Skeletal muscle satellite cell (primary cell): ENCODE measurements at regions not wholly inside any gene's neighbourhood (a gene's known extent, or its start where the extent isn't known, plus 50 kb on each side); places are given as distances from the start of the nearest gene placed in this dataset.

Experiments used
- H3K27me3 ChIP-seq: 2 replicates; pipeline ENCODE4 v1.7.0; 2013; ENCODE audit warnings: low read length; ENCODE audit not compliant: control insufficient read depth, insufficient read depth
- H3K36me3 ChIP-seq: 2 replicates; pipeline ENCODE4 v1.7.0; 2013; ENCODE audit warnings: mild to moderate bottlenecking, control low read depth, low read length; ENCODE audit not compliant: insufficient read depth
- H3K4me1 ChIP-seq: 2 replicates; pipeline ENCODE4 v1.7.0; 2013; ENCODE audit warnings: low read length; ENCODE audit not compliant: control insufficient read depth, insufficient read depth
- H3K4me2 ChIP-seq: 2 replicates; pipeline ENCODE4 v1.7.0; 2013; ENCODE audit warnings: mild to moderate bottlenecking, low read length
- H3K4me3 ChIP-seq: 2 replicates; pipeline ENCODE4 v1.7.0; 2013; ENCODE audit warnings: low read length
- H3K9ac ChIP-seq: 2 replicates; pipeline ENCODE4 v1.7.0; 2013; ENCODE audit warnings: mild to moderate bottlenecking, low read depth, low read length, moderate library complexity
- H3K9me3 ChIP-seq: replicated peaks from 2 replicates; pipeline ENCODE4 v1.7.0; 2013; ENCODE audit warnings: mild to moderate bottlenecking, control low read depth, low read length

- H3K27me3 ChIP-seq = no peaks in the 10 kb centered on the region
- H3K4me3 ChIP-seq = no peak overlapping the region
- no peak overlapping the region for H3K4me2 ChIP-seq
- H3K36me3 ChIP-seq = no peaks in the 10 kb centered on the region
- H3K9me3 ChIP-seq = no peaks in the 10 kb centered on the region
- H3K9ac ChIP-seq = no peak overlapping the region
- peaks cover 17% of the 10 kb centered on the region for H3K4me1 ChIP-seq
Measured at GRCh38 chr15:96561593-96561992, 231.1 kb downstream of the NR2F2 start.

GRCh38 chr15:96564546-96564945, 234.0 kb downstream of the NR2F2 start:
- Histone ChIP-seq H3K9ac (no peak overlapping the region), H3K36me3 (no peaks in the 10 kb centered on the region), H3K9me3 (no peaks in the 10 kb centered on the region), H3K27me3 (no peaks in the 10 kb centered on the region), H3K4me2 (no peak overlapping the region), H3K4me3 (no peak overlapping the region), H3K4me1 (peaks cover 17% of the 10 kb centered on the region)

GRCh38 chr15:96565266-96565665, 234.8 kb downstream of the NR2F2 start:
- no peaks in the 10 kb centered on the region for H3K36me3 ChIP-seq
- no peak overlapping the region for H3K4me2 ChIP-seq

GRCh38 chr15:96574782-96575181, 244.3 kb downstream of the NR2F2 start:
- no peak overlapping the region for H3K4me2 ChIP-seq
- no peaks in the 10 kb centered on the region for H3K4me1 ChIP-seq
- no peaks in the 10 kb centered on the region for H3K9me3 ChIP-seq
- H3K9ac ChIP-seq = no peak overlapping the region
- no peak overlapping the region for H3K4me3 ChIP-seq
- H3K27me3 ChIP-seq = no peaks in the 10 kb centered on the region
- no peaks in the 10 kb centered on the region for H3K36me3 ChIP-seq

More at GRCh38 chr15:96565266-96565665, 234.8 kb downstream of the NR2F2 start:
- H3K4me1 ChIP-seq = peaks cover 11% of the 10 kb centered on the region
- no peaks in the 10 kb centered on the region for H3K9me3 ChIP-seq
- no peak overlapping the region for H3K9ac ChIP-seq
- H3K4me3 ChIP-seq = no peak overlapping the region
- no peaks in the 10 kb centered on the region for H3K27me3 ChIP-seq

GRCh38 chr15:96576596-96576995, 246.1 kb downstream of the NR2F2 start:
- Histone ChIP-seq H3K4me1 (no peaks in the 10 kb centered on the region), H3K4me2 (no peak overlapping the region), H3K9ac (no peak overlapping the region), H3K27me3 (no peaks in the 10 kb centered on the region), H3K36me3 (no peaks in the 10 kb centered on the region), H3K4me3 (no peak overlapping the region), H3K9me3 (no peaks in the 10 kb centered on the region)

- H3K4me3 ChIP-seq = no peak overlapping the region
- no peak overlapping the region for H3K4me2 ChIP-seq
- H3K4me1 ChIP-seq = no peaks in the 10 kb centered on the region
- H3K27me3 ChIP-seq = no peaks in the 10 kb centered on the region
- no peaks in the 10 kb centered on the region for H3K36me3 ChIP-seq
- H3K9me3 ChIP-seq = no peaks in the 10 kb centered on the region
- no peak overlapping the region for H3K9ac ChIP-seq
Measured at GRCh38 chr15:96578393-96578792, 247.9 kb downstream of the NR2F2 start.

GRCh38 chr15:96581371-96581770, 250.9 kb downstream of the NR2F2 start:
- H3K27me3 ChIP-seq = no peaks in the 10 kb centered on the region
- H3K9ac ChIP-seq = no peak overlapping the region
- no peaks in the 10 kb centered on the region for H3K9me3 ChIP-seq
- no peaks in the 10 kb centered on the region for H3K36me3 ChIP-seq
- H3K4me3 ChIP-seq = no peak overlapping the region
- H3K4me1 ChIP-seq = no peaks in the 10 kb centered on the region
- no peak overlapping the region for H3K4me2 ChIP-seq

GRCh38 chr15:96582473-96582872, 252.0 kb downstream of the NR2F2 start:
- Histone ChIP-seq H3K27me3 (no peaks in the 10 kb centered on the region), H3K4me3 (no peak overlapping the region), H3K4me1 (no peaks in the 10 kb centered on the region), H3K36me3 (no peaks in the 10 kb centered on the region), H3K9ac (no peak overlapping the region), H3K9me3 (no peaks in the 10 kb centered on the region), H3K4me2 (no peak overlapping the region)

- H3K9me3 ChIP-seq = no peaks in the 10 kb centered on the region
- no peaks in the 10 kb centered on the region for H3K36me3 ChIP-seq
- no peak overlapping the region for H3K4me3 ChIP-seq
Measured at GRCh38 chr15:96583671-96584070, 253.2 kb downstream of the NR2F2 start.

GRCh38 chr15:96585484-96586386, 255.2 kb downstream of the NR2F2 start:
- H3K4me3 ChIP-seq = no peak overlapping the region
- H3K9me3 ChIP-seq = no peaks in the 10 kb centered on the region
- no peaks in the 10 kb centered on the region for H3K27me3 ChIP-seq
- H3K9ac ChIP-seq = no peak overlapping the region
- H3K36me3 ChIP-seq = no peaks in the 10 kb centered on the region
- no peaks in the 10 kb centered on the region for H3K4me1 ChIP-seq
- no peak overlapping the region for H3K4me2 ChIP-seq

More at GRCh38 chr15:96583671-96584070, 253.2 kb downstream of the NR2F2 start:
- H3K4me2 ChIP-seq = no peak overlapping the region
- H3K27me3 ChIP-seq = no peaks in the 10 kb centered on the region
- no peaks in the 10 kb centered on the region for H3K4me1 ChIP-seq
- H3K9ac ChIP-seq = no peak overlapping the region

- Histone ChIP-seq H3K4me1 (no peaks in the 10 kb centered on the region), H3K4me2 (no peak overlapping the region), H3K9ac (no peak overlapping the region), H3K27me3 (no peaks in the 10 kb centered on the region), H3K4me3 (no peak overlapping the region), H3K36me3 (no peaks in the 10 kb centered on the region), H3K9me3 (no peaks in the 10 kb centered on the region)
Measured at GRCh38 chr15:96586901-96587300, 256.4 kb downstream of the NR2F2 start.

GRCh38 chr15:96589864-96590263, 259.4 kb downstream of the NR2F2 start:
- Histone ChIP-seq H3K4me2 (no peak overlapping the region), H3K4me3 (no peak overlapping the region), H3K4me1 (no peaks in the 10 kb centered on the region), H3K36me3 (no peaks in the 10 kb centered on the region), H3K9ac (no peak overlapping the region), H3K27me3 (no peaks in the 10 kb centered on the region), H3K9me3 (no peaks in the 10 kb centered on the region)
